ENCODE measurements at regions not wholly inside any gene's neighbourhood (a gene's known extent, or its start where the extent isn't known, plus 50 kb on each side); places are given as distances from the start of the nearest gene placed in this dataset.

DNA sequence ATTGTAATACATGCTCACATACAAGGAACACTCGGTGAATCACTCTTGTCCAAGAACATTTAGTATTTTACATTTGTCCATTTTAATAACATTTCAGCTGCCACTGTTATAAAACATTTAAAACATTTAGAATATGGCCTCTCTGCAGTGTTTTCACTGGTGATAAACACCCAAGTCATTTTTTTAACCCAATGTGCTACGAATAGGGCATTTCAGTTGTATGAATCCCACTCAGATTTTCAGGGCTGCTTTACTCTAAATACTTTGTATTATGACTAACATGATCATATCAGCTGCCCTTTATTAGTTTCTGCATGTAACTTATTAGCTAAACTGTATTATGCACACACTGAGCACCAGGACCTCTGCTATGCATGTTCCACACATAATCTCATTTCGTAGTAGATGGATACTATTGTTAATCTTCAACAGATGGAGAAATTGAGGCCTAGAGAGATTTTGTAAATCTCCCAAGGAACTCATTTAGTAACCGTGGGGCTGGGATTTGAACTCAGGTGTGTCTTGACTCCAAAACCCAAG, 148.6 kb upstream of the CDIN1 start:
- no peak for TF ChIP-seq MXI1 (IDR thresholded peaks at IDR 0.05; ENCODE audit: borderline replicate concordance, low read depth, low read length)
- TF ChIP-seq CHD1 (IDR thresholded peaks at IDR 0.05; ENCODE audit: low read depth, low read length), result no peak
- TF ChIP-seq RCOR1 (IDR thresholded peaks at IDR 0.05; ENCODE audit: insufficient replicate concordance, low read length), result no peak
- no peak for TF ChIP-seq CTCF (conservative IDR thresholded peaks at IDR 0.05; ENCODE audit: low read depth, low read length)
- no peak for TF ChIP-seq POLR2A (IDR thresholded peaks at IDR 0.05; ENCODE audit: low read depth, low read length)
- TF ChIP-seq SMC3 (IDR thresholded peaks at IDR 0.05; ENCODE audit: low read depth, low read length), result no peak
- TF ChIP-seq CEBPB (IDR thresholded peaks at IDR 0.05; ENCODE audit: low read depth, low read length), result no peak
- TF ChIP-seq NFE2L2 (IDR thresholded peaks at IDR 0.05; ENCODE audit: low read depth, low read length), result no peak
- no peak for TF ChIP-seq USF2 (IDR thresholded peaks at IDR 0.05; ENCODE audit: low read depth, low read length)
- TF ChIP-seq MAFK (IDR thresholded peaks at IDR 0.05; ENCODE audit: low read depth, low read length), result no peak
- TF ChIP-seq BHLHE40 (IDR thresholded peaks at IDR 0.05; ENCODE audit: low read depth, low read length), result no peak
- TF ChIP-seq, protein P1, sequence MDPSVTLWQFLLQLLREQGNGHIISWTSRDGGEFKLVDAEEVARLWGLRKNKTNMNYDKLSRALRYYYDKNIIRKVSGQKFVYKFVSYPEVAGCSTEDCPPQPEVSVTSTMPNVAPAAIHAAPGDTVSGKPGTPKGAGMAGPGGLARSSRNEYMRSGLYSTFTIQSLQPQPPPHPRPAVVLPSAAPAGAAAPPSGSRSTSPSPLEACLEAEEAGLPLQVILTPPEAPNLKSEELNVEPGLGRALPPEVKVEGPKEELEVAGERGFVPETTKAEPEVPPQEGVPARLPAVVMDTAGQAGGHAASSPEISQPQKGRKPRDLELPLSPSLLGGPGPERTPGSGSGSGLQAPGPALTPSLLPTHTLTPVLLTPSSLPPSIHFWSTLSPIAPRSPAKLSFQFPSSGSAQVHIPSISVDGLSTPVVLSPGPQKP (IDR thresholded peaks at IDR 0.05; ENCODE audit: borderline replicate concordance, low read depth, low read length), result no peak
- no peak for TF ChIP-seq RFX5 (IDR thresholded peaks at IDR 0.05; ENCODE audit: low read depth, low read length)
- no peak for TF ChIP-seq RAD21 (IDR thresholded peaks at IDR 0.05; ENCODE audit: low read length)

Measured in IMR-90 (cell line).